ENCODE measurements at regions not wholly inside any gene's neighbourhood (a gene's known extent, or its start where the extent isn't known, plus 50 kb on each side); places are given as distances from the start of the nearest gene placed in this dataset.

DNA sequence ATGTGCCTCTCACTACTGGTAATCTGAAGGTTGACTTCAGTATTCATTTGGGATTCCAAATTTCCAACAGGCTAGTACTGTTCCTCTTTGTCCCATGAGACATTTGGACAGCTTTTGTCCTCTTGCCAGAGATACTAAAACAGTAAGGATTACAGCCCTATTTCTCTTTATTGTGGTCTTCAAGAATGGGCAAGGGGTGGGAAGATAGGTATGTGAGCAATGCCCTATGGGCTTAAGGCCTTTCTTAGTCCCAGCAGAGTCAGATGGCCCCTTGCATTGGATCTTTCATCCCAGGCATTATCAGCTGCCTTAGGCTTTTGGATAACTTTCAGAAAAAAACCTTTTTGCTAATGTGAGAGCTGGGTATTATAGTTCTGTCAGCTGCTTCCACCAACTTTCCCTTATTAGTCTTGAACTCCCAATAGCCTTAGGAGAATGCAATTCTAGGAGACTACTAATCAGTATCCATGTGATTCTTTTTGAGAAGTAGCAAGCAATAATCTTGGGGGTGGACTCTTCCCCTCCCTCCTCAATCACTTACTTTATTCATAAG, 361.1 kb upstream of the NUDT12 start:
- TF ChIP-seq, protein P1, sequence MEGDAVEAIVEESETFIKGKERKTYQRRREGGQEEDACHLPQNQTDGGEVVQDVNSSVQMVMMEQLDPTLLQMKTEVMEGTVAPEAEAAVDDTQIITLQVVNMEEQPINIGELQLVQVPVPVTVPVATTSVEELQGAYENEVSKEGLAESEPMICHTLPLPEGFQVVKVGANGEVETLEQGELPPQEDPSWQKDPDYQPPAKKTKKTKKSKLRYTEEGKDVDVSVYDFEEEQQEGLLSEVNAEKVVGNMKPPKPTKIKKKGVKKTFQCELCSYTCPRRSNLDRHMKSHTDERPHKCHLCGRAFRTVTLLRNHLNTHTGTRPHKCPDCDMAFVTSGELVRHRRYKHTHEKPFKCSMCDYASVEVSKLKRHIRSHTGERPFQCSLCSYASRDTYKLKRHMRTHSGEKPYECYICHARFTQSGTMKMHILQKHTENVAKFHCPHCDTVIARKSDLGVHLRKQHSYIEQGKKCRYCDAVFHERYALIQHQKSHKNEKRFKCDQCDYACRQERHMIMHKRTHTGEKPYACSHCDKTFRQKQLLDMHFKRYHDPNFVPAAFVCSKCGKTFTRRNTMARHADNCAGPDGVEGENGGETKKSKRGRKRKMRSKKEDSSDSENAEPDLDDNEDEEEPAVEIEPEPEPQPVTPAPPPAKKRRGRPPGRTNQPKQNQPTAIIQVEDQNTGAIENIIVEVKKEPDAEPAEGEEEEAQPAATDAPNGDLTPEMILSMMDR (IDR thresholded peaks at IDR 0.05; ENCODE audit: insufficient read depth, low read depth, low read length) = no peak
- no peak for TF ChIP-seq EZH2 (IDR thresholded peaks at IDR 0.05; ENCODE audit: insufficient read depth, low read length)

Data from astrocyte (in vitro differentiated cells and primary cell).